ENCODE measurements at regions not wholly inside any gene's neighbourhood (a gene's known extent, or its start where the extent isn't known, plus 50 kb on each side); places are given as distances from the start of the nearest gene placed in this dataset.
"Not testable (repeated sequence)": the region's sequence is repeated elsewhere in the genome, so short reads cannot be mapped to it uniquely, and the experiment has no call there.

DNA sequence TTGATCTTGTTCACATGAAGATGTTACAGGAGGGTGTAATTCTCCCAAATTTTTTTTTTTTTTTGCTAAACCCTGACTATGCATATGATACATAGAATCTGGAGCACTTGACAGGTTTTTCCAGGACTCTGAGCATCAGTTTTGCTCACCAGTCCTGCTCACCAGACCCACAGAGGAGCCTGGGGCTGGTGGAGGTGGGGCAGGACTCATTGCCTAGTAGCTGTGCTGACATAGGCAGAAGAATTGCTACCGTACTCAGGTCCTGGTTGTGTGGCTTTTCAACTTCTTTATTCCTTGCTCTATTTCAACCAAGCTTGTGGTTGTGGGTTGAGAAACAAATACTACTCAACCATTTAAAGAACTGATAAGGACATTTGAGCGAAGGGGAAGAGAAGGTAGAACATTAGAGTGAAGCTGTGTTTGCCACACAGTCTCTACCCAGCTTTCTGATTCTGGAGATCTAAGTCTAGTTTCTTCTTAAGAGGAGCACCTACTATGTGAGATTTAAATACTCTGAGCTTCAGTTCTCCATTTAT, 212.4 kb downstream of the UTP18 start:
- no peak for FAIRE-seq
- DNase-seq (ENCODE audit: insufficient read length, low spot score): no peak
- TF ChIP-seq POLR2A (IDR thresholded peaks at IDR 0.05; ENCODE audit: low read depth, low read length) (no peak), PAX5 (IDR thresholded peaks at IDR 0.05; ENCODE audit: insufficient read depth, low read length, severe bottlenecking) (no peak), SPI1 (IDR thresholded peaks at IDR 0.05; ENCODE audit: low read depth, low read length) (no peak), POLR2AphosphoS5 (IDR thresholded peaks at IDR 0.05; ENCODE audit: low read depth, low read length) (no peak), TAF1 (IDR thresholded peaks at IDR 0.05; ENCODE audit: low read depth, low read length) (no peak), POU2F2 (IDR thresholded peaks at IDR 0.05; ENCODE audit: low read depth, low read length) (no peak)

DNA sequence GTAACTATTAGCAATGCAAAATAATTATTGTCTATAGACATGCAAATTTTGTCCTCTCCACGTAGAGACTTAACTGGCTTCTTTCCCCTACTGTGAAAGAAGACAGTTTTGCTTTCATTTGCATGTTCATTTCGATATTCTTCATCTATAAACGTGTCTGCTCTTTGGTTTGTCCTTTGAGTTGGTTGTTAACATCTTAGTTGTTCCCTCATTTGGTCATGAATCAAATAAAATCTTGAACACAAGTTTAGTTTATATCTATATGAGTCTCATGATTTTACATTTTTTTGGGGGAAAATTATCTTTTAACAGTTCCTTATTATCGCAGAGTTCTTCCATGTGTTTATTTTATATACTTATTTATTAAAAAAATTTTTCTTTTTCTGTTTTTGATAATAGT, 214.4 kb downstream of the UTP18 start:
- TF ChIP-seq POLR2AphosphoS5 (IDR thresholded peaks at IDR 0.05; ENCODE audit: low read depth, low read length) (no peak), SPI1 (IDR thresholded peaks at IDR 0.05; ENCODE audit: low read depth, low read length) (no peak), TAF1 (IDR thresholded peaks at IDR 0.05; ENCODE audit: low read depth, low read length) (no peak), POU2F2 (IDR thresholded peaks at IDR 0.05; ENCODE audit: low read depth, low read length) (no peak), POLR2A (IDR thresholded peaks at IDR 0.05; ENCODE audit: low read depth, low read length) (no peak), PAX5 (IDR thresholded peaks at IDR 0.05; ENCODE audit: insufficient read depth, low read length, severe bottlenecking) (no peak)
- DNase-seq (ENCODE audit: insufficient read length, low spot score) (no peak), FAIRE-seq (no peak)

DNA sequence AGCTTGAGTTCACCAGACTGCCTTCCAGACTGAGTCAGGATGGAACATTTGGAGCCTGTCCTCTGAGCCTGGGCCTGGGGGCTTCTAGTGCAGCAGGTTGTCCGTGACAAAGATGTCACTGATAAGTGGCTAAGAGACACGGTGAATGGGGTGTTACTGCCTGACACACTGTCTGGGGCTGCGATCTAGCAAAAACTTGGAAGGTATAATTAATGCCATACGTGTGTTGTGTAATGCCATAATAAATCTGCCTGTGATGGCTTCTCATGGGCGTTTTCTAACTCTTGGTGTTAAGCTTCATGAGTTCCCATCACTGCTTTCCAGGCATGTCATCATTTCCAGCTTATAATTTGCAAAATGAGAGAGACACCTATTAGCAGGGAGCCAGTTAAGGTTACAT, 215.4 kb downstream of the UTP18 start:
- DNase-seq (ENCODE audit: insufficient read length, low spot score) (no peak), FAIRE-seq (no peak)
- TF ChIP-seq POLR2A (IDR thresholded peaks at IDR 0.05; ENCODE audit: low read depth, low read length): no peak
- TF ChIP-seq POLR2AphosphoS5 (IDR thresholded peaks at IDR 0.05; ENCODE audit: low read depth, low read length): no peak
- TF ChIP-seq POU2F2 (IDR thresholded peaks at IDR 0.05; ENCODE audit: low read depth, low read length): no peak
- TF ChIP-seq TAF1 (IDR thresholded peaks at IDR 0.05; ENCODE audit: low read depth, low read length): no peak
- TF ChIP-seq PAX5 (IDR thresholded peaks at IDR 0.05; ENCODE audit: insufficient read depth, low read length, severe bottlenecking): no peak
- no peak for TF ChIP-seq SPI1 (IDR thresholded peaks at IDR 0.05; ENCODE audit: low read depth, low read length)

- TF ChIP-seq SPI1 (IDR thresholded peaks at IDR 0.05; ENCODE audit: low read depth, low read length): no peak
- TF ChIP-seq PAX5 (IDR thresholded peaks at IDR 0.05; ENCODE audit: insufficient read depth, low read length, severe bottlenecking): no peak
- TF ChIP-seq TAF1 (IDR thresholded peaks at IDR 0.05; ENCODE audit: low read depth, low read length): no peak
- no peak for TF ChIP-seq POU2F2 (IDR thresholded peaks at IDR 0.05; ENCODE audit: low read depth, low read length)
- TF ChIP-seq POLR2A (IDR thresholded peaks at IDR 0.05; ENCODE audit: low read depth, low read length): no peak
- TF ChIP-seq POLR2AphosphoS5 (IDR thresholded peaks at IDR 0.05; ENCODE audit: low read depth, low read length): no peak
- FAIRE-seq (no peak), DNase-seq (ENCODE audit: insufficient read length, low spot score) (no peak)
Observed at GRCh38 chr17:51479303-51479702, 219.0 kb downstream of the UTP18 start.

GRCh38 chr17:51481370-51481769, 221.0 kb downstream of the UTP18 start:
- FAIRE-seq: no peak
- no peak for DNase-seq (ENCODE audit: insufficient read length, low spot score)
- TF ChIP-seq PAX5 (IDR thresholded peaks at IDR 0.05; ENCODE audit: insufficient read depth, low read length, severe bottlenecking) (no peak), POLR2A (IDR thresholded peaks at IDR 0.05; ENCODE audit: low read depth, low read length) (no peak), POU2F2 (IDR thresholded peaks at IDR 0.05; ENCODE audit: low read depth, low read length) (no peak), TAF1 (IDR thresholded peaks at IDR 0.05; ENCODE audit: low read depth, low read length) (no peak), SPI1 (IDR thresholded peaks at IDR 0.05; ENCODE audit: low read depth, low read length) (no peak), POLR2AphosphoS5 (IDR thresholded peaks at IDR 0.05; ENCODE audit: low read depth, low read length) (no peak)

GRCh38 chr17:51482248-51482647, 221.9 kb downstream of the UTP18 start:
- not testable (repeated sequence) for FAIRE-seq; DNase-seq (ENCODE audit: insufficient read length, low spot score)

DNA sequence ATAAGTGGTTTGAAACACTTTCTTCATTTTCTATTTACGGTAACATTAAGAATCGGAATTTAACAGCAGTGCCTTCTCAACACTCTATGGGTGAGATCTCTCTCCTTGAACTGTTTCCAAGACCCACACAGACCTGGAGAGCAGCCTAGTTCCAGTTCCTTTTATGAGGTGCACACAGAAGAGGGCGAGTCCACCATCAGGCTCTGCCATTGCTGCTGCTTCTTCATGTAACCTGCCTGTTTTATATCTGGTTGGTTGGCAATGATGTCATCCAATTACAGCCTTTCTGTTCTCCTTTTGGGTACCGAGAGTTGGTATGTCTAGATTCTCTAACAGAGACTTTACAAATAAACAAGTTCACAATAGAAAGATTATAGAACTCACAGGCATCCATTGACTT, 225.7 kb downstream of the UTP18 start:
- DNase-seq (ENCODE audit: insufficient read length, low spot score) (no peak), FAIRE-seq (no peak)
- peak; percentile 19; the same call in 1 of the 2 replicates for TF ChIP-seq SPI1 (IDR thresholded peaks at IDR 0.05; ENCODE audit: low read depth, low read length)
- TF ChIP-seq POLR2AphosphoS5 (IDR thresholded peaks at IDR 0.05; ENCODE audit: low read depth, low read length): no peak

- DNase-seq (ENCODE audit: insufficient read length, low spot score) (no peak), FAIRE-seq (no peak)
- TF ChIP-seq SPI1 (IDR thresholded peaks at IDR 0.05; ENCODE audit: low read depth, low read length): no peak
- TF ChIP-seq POU2F2 (IDR thresholded peaks at IDR 0.05; ENCODE audit: low read depth, low read length): no peak
- TF ChIP-seq POLR2A (IDR thresholded peaks at IDR 0.05; ENCODE audit: low read depth, low read length): no peak
- TF ChIP-seq TAF1 (IDR thresholded peaks at IDR 0.05; ENCODE audit: low read depth, low read length): no peak
- TF ChIP-seq POLR2AphosphoS5 (IDR thresholded peaks at IDR 0.05; ENCODE audit: low read depth, low read length): no peak
- TF ChIP-seq PAX5 (IDR thresholded peaks at IDR 0.05; ENCODE audit: insufficient read depth, low read length, severe bottlenecking): no peak
Observed at GRCh38 chr17:51486885-51487520, 226.7 kb downstream of the UTP18 start.

DNA sequence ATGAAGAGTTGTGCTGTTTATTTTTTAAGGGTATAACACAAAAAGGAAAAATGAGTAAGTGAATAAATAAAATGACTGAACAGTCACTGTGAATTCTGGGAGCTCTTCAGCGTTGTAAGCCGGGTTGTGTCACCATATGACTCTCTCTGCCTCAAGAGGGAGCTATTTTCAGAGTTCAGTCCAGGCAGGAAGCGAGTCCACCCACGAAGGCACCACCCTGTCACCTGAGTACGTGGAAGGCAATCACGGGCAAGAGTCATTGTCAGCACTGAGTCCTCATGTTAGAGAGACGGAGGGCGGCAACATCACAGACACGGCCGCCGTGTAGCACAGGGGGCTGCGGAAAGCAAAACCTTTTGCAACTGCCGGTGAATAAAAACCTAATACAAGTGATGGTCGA, 227.6 kb downstream of the UTP18 start:
- no peak for FAIRE-seq
- TF ChIP-seq PAX5 (IDR thresholded peaks at IDR 0.05; ENCODE audit: insufficient read depth, low read length, severe bottlenecking) (no peak), SPI1 (IDR thresholded peaks at IDR 0.05; ENCODE audit: low read depth, low read length) (no peak), POLR2A (IDR thresholded peaks at IDR 0.05; ENCODE audit: low read depth, low read length) (no peak), POU2F2 (IDR thresholded peaks at IDR 0.05; ENCODE audit: low read depth, low read length) (no peak), POLR2AphosphoS5 (IDR thresholded peaks at IDR 0.05; ENCODE audit: low read depth, low read length) (no peak), TAF1 (IDR thresholded peaks at IDR 0.05; ENCODE audit: low read depth, low read length) (no peak)
- no peak for DNase-seq (ENCODE audit: insufficient read length, low spot score)

GRCh38 chr17:51491416-51491815, 231.1 kb downstream of the UTP18 start:
- DNase-seq (ENCODE audit: insufficient read length, low spot score) (no peak), FAIRE-seq (no peak)
- no peak for TF ChIP-seq POU2F2 (IDR thresholded peaks at IDR 0.05; ENCODE audit: low read depth, low read length)
- TF ChIP-seq SPI1 (IDR thresholded peaks at IDR 0.05; ENCODE audit: low read depth, low read length): no peak
- no peak for TF ChIP-seq TAF1 (IDR thresholded peaks at IDR 0.05; ENCODE audit: low read depth, low read length)
- no peak for TF ChIP-seq PAX5 (IDR thresholded peaks at IDR 0.05; ENCODE audit: insufficient read depth, low read length, severe bottlenecking)
- TF ChIP-seq POLR2AphosphoS5 (IDR thresholded peaks at IDR 0.05; ENCODE audit: low read depth, low read length): no peak
- TF ChIP-seq POLR2A (IDR thresholded peaks at IDR 0.05; ENCODE audit: low read depth, low read length): no peak

Data from GM12891 (cell line).